Panc1 (cell line): ENCODE measurements at regions not wholly inside any gene's neighbourhood (a gene's known extent, or its start where the extent isn't known, plus 50 kb on each side); places are given as distances from the start of the nearest gene placed in this dataset.

Source experiments
- ATAC-seq: fragments of 200-7000 bp; cut with Tn5 transposase; 2 replicates; pipeline ENCODE4 v1.9.1; 2020; ENCODE audit warnings: mild to moderate bottlenecking, moderate library complexity
- BruUV-seq: library from RNA; stranded (reverse); fragments of 400-500 nt; replicated peaks from 2 replicates; lab custom pipeline; 2021; lab: Mats Ljungman, UMichigan
- CTCF ChIA-PET: fragments of 300-600 bp; sonication (Branson Sonifier 250); formaldehyde crosslinking; loops from one replicate; lab custom pipeline; 2022; ENCODE audit warnings: antibody characterized with exemption; lab: Charles Lee
- POLR2A ChIA-PET: fragments of 300-600 bp; sonication (Branson Sonifier 250); formaldehyde crosslinking; loops from one replicate; lab custom pipeline; 2022; ENCODE audit warnings: antibody characterized with exemption; lab: Charles Lee
- DNase-seq: peaks from one replicate; pipeline ENCODE4 v3.0.0-alpha.2; 2010; ENCODE audit warnings: low read depth, low spot score
- H3K27ac ChIP-seq: 2 replicates; pipeline ENCODE4 v1.5.1; 2011; ENCODE audit warnings: mild to moderate bottlenecking, low read length, inconsistent platforms
- H3K27me3 ChIP-seq: fragments of 200-500 bp; sonication (Bioruptor generic); 2 replicates; pipeline ENCODE4 v1.6.0; 2014; ENCODE audit warnings: low read length, inconsistent platforms; ENCODE audit not compliant: control insufficient read depth, insufficient read depth
- H3K36me3 ChIP-seq: fragments of 200-500 bp; sonication (Bioruptor generic); 2 replicates; pipeline ENCODE4 v1.5.1; 2014; ENCODE audit warnings: inconsistent platforms, mild to moderate bottlenecking, low read length, moderate library complexity; ENCODE audit not compliant: control insufficient read depth, insufficient read depth
- H3K4me1 ChIP-seq: 2 replicates; pipeline ENCODE4 v1.5.1; 2011; ENCODE audit warnings: inconsistent platforms, mild to moderate bottlenecking, low read length, moderate library complexity; ENCODE audit not compliant: control insufficient read depth, insufficient read depth
- H3K4me3 ChIP-seq, 2 experiments: 2 replicates each; pipeline ENCODE4 v1.5.1; 2011 to 2012; ENCODE audit warnings: low read depth in 2 of 2, low read length in 2 of 2, mild to moderate bottlenecking in 2 of 2, inconsistent platforms in 1 of 2, moderate library complexity in 1 of 2
- H3K9me3 ChIP-seq: fragments of 200-500 bp; sonication (Bioruptor generic); 2 replicates; pipeline ENCODE4 v1.5.1; 2014; ENCODE audit warnings: low read depth, mild to moderate bottlenecking, inconsistent platforms, low read length, moderate library complexity; ENCODE audit not compliant: control insufficient read depth, insufficient read depth
- CTCF ChIP-seq: fragments of 450-650 bp; IDR thresholded peaks from 2 replicates; pipeline ENCODE4 v1.5.1; 2017; ENCODE audit warnings: mild to moderate bottlenecking
- POLR2AphosphoS5 ChIP-seq: IDR thresholded peaks from 2 replicates; pipeline ENCODE4 v1.6.1; 2012; ENCODE audit warnings: mild to moderate bottlenecking, low read depth, low read length, moderate library complexity
- REST ChIP-seq, 2 experiments: IDR thresholded peaks; 2 replicates each; pipeline ENCODE4 v1.6.1; 2011 to 2012; ENCODE audit warnings: low read depth in 2 of 2, control low read depth in 1 of 2, low read length in 1 of 2, mild to moderate bottlenecking in 1 of 2, moderate library complexity in 1 of 2; ENCODE audit not compliant: insufficient read depth in 1 of 2
- SIN3A ChIP-seq: IDR thresholded peaks from 2 replicates; pipeline ENCODE4 v1.6.1; 2012; ENCODE audit warnings: low read depth, mild to moderate bottlenecking, low read length, moderate library complexity, borderline replicate concordance; ENCODE audit not compliant: insufficient read depth
- TCF7L2 ChIP-seq: IDR thresholded peaks from 2 replicates; pipeline ENCODE4 v1.6.1; 2011; ENCODE audit warnings: mild to moderate bottlenecking, low read depth, low read length, inconsistent platforms
- in situ Hi-C: cut with HindIII; loops from 2 replicates; pipeline ENCODE4 v1.10.0; 2016; ENCODE audit warnings: low sequenced_read_pairs, low pct_unique_long_range_greater_than_20kb
- intact Hi-C: fragments of 100-400 bp; cut with micrococcal nuclease; formaldehyde crosslinking; loops from one replicate; pipeline ENCODE4 v1.10.0; 2022; ENCODE audit not compliant: unreplicated experiment

GRCh38 chr9:110112792-110113191 lies 95.2 kb downstream of the C9orf152 start:
- Histone ChIP-seq H3K4me3 (no peak overlapping the region), H3K27me3 (no peaks in the 10 kb centered on the region), H3K36me3 (no peaks in the 10 kb centered on the region), H3K27ac (no peak overlapping the region), H3K4me1 (no peaks in the 10 kb centered on the region), H3K9me3 (no peaks in the 10 kb centered on the region)
- ChIA-PET CTCF (no interaction called here), POLR2A (no interaction called here)
- no TSS peak for BruUV-seq
- ATAC-seq (no peak), DNase-seq (no peak)
- no peak for TF ChIP-seq POLR2AphosphoS5
- TF ChIP-seq CTCF = no peak
- no peak for TF ChIP-seq SIN3A
- TF ChIP-seq REST (IDR thresholded peaks at IDR 0.05; ENCODE audit: insufficient read depth in 1 of 2, low read depth in 2 of 2, low read length in 1 of 2) = no peak
- no peak for TF ChIP-seq TCF7L2
- intact Hi-C loops = no loop called here
- in situ Hi-C loops = no loop called here

- ATAC-seq = no peak
- no peak overlapping the region for H3K27ac ChIP-seq
- in situ Hi-C loops = no loop called here
Observed at GRCh38 chr9:110114086-110114858, 93.7 kb downstream of the C9orf152 start.

More at GRCh38 chr9:110114086-110114858, 93.7 kb downstream of the C9orf152 start:
- no peak overlapping the region for H3K4me3 ChIP-seq
- no peaks in the 10 kb centered on the region for H3K36me3 ChIP-seq
- no peak for DNase-seq
- CTCF ChIA-PET = no interaction called here
- no peaks in the 10 kb centered on the region for H3K27me3 ChIP-seq
- no TSS peak for BruUV-seq
- TF ChIP-seq SIN3A (no peak), REST (IDR thresholded peaks at IDR 0.05; ENCODE audit: insufficient read depth in 1 of 2, low read depth in 2 of 2, low read length in 1 of 2) (no peak), CTCF (no peak), POLR2AphosphoS5 (no peak), TCF7L2 (no peak)
- POLR2A ChIA-PET = no interaction called here
- H3K4me1 ChIP-seq = no peaks in the 10 kb centered on the region
- intact Hi-C loops = no loop called here
- no peaks in the 10 kb centered on the region for H3K9me3 ChIP-seq
